ENCODE measurements at regions not wholly inside any gene's neighbourhood (a gene's known extent, or its start where the extent isn't known, plus 50 kb on each side); places are given as distances from the start of the nearest gene placed in this dataset.

DNA sequence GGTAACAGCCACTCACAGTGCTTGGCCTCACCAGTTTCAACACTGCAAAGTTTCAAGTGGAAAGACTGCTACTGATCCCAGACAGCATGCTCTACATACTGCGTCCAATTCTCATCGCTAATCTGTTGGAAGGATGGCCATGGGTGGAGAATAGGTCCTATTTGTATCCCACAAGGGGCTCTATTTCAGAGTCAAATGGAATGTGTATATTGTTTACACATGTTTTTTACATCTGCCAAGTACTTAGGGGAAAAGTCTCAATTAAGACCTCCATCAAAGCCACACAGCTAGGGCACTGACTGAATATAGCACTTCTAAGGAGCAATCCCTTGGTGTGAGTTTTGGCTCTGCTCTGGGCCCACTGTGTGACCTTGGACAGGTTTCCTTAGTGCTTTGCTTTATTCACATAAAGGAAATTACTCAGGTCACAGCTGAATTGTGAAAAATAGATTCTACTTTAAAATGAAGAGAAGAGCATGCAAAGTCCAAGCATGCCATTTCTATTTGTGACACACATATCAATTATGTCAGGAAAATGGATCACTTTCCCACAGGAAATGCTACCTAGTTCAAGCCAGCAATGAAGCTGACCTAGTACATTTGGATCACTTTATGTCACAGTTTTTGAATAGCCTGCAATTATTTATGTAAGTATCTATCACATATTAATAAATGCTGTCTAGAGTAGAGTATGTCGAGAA lies 112.9 kb upstream of the STK17B start:
- no peak for DNase-seq

DNA sequence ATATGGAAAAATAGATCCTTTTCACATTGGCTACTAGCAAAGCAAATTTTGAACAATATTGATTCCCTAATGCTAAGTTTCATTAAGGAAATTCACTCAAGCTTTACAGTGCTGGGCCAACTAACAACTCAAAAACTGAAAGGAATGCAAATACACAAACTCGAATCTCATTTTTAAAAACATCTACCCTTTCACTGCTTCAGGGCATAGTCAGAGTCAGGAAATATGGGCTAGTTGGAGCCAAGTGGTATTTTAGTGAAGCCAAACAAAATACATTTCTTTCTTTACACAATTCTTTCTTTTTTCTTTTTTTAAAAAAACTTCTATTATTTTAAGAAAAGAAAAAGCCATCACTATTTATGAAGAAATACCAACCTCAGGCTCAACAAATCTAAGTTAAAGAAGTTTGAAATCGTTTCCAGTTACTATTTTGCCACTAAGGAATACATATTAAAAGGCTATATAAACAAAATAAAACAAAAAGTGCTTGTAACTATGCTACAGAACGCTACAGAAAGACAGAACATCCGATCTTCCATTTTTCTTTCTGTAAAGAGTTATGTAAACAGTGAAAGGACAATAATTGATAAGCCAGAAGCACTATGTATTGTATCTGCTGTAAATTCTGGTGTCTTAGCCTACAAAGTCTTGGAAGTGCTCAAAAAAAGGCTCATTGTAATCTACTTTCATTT lies 113.6 kb upstream of the STK17B start:
- no peak for DNase-seq

DNA sequence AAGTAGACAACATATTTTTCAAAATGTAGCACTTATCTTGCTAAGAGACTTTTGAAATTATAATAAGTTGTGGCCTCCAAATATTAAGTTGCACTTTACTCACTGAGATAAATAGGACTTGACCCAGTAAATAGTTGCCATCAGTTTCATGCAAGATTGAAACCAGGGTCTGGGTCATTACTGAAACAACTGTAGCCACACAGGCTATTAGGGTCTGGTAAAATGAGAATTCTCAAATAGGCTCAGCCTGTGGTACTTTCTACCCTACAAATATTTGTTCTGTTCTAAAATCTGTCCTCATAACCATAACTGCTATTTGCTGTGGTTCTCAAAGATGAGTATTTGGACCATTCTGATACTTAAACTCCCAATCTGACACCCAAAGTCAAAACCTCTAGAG lies 115.4 kb upstream of the STK17B start:
- no peak for DNase-seq

DNA sequence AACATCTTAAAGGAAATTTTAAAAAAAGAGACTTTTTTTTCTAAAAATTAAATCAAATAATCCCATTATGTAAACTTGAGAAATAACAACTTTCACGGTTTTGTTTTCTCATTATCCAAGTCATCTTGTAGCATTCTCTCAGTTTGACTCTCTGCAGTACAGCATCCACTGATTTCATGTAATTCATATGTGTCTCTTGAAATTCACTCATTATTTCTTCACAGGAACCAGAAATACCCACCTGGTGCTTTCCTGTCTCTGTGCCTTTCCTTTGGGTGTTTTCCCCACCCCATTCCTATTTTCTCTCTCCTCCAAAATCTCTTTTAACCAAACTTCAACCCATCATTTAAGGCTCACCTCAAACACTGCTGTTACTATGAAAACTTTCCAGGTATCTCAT lies 116.1 kb upstream of the STK17B start:
- no peak for DNase-seq

DNA sequence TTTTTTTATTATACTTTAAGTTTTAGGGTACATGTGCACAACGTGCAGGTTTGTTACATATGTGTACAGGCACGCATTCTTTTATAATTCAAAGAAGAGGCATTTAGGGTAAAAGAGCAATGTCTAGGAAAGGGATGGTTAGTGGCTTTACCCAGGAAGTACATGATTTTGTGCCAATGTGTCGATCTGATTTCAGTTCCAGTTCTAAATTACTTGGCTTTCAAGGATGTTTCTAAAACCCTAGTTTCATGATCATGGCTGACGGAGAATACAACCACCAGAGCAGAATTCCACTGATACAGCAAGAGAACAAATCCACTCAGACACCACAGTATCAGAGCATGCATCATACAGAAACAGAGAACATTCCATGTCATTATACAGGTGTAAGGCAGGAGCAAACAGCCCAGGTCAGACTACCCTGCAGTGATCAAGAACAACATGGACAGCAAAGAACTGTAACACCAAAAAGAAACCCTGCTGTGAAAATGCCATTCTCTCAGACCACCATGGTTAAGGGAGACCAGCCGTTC lies 116.7 kb upstream of the STK17B start:
- no peak for DNase-seq

DNA sequence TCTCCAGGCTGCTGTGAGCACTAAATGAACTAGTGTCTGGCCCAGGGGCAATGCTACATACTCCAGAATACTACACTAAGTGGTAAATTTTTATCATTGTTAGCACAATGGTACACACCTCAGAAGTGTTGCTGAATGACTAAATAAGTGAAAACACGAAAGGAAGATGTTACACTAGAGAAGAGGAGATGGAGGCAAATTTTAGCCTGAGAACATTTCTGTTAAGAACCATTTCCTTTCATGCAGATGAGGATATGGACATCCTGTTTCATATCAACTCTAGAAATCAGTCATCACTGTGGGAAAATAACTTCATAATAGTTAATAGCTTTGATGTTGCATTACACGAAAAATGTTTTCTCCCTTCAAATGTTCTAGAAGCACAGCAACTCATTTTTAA lies 117.6 kb upstream of the STK17B start:
- DNase-seq, result no peak

DNA sequence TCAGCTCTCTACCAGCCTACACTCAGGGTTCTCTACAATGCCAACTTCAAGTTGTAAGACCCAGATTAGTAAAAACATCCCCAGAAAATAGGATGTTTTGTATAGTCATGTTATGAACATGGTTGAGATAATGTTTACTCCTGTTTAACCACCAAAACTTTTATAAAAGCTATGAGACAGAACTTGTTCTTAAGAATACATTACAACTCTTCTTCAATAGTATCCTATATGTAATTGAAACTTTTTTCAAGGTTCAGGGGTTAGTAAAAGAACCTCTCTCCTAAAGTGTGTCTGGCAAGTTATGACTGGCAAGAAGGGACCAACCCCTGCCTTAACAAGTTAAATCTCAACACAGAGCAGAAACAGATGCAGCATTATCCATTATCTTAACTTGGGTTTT lies 118.8 kb upstream of the STK17B start:
- DNase-seq, result no peak

DNA sequence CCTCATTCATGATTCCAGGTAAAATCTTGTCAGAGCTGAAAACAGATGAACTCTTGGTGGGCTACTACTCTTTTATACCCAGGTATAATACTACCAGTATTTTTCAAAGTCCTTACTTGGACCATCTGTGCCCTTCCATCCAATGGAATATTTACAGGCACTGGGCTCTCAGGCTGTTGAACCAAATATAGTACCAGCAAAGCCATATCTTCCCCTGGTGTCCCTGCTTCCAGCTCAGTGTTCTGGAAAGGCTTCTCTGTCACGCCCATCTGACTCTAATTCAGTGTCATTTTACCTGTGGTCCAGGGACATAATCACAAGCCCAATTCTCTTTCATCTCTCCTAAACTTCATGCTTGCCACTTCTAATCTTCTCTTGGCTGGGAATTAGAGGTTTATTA lies 119.2 kb upstream of the STK17B start:
- no peak for DNase-seq

DNA sequence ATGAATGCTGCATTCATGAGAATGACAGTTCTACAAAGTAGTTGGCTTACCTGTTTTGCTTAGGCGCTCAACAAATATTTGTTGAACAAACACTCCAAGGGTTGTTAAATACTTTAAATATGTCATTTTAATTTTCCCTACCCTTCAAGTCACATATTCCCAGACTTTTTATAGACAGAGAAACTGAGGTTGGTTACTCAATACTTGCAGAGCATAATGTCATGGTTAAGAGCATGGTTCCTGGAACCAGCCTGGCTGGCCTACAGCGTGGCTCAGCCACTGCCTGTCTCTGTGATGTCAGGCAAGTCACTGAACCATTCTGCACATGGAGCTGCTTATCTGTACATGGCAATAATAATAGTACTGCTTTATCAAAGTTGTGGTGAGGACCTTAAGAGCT lies 120.0 kb upstream of the STK17B start:
- no peak for DNase-seq

DNA sequence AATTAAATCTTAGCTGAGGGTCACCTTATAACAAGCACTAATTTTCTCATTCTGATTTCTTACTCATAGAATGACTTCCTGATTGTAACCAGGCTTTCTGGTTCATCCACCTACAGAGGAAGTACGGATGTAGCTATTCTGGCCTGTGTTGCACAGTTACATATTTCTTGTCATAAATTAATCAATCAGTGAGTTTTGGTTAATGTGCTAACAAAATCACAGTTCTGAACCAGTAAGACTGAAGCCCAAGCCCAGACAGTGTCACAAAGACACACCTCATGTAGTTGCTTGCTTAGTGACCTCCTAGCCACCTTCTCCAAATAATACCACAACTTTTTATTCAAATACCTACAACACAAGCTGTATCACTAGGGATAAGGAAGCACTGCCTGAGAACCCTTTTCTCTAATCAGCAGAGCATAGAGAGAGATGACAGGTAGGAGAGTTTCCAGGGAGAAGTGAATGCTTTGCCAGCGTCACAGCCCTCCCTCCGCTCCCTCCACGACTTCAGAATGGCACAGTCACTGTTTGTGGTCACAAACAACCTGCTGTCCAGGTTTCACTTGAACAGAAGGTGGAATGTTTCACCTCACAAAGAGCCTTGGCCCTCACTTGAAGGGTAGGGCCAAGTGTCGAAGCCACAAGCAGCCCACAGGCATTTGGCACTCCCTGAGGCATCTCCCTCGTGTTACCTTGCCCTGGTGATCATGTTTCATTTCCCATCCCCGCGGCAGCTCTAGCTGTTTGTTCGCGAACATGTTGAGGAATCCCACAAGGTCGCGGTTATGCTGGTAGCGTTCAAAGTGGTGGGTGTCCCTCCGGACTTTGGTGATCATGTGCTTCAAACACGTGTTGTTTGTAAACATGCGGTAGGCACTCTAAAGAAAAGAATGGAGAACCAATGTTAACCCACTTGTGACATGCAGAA lies 120.8 kb upstream of the STK17B start:
- DNase-seq, result no peak

DNA sequence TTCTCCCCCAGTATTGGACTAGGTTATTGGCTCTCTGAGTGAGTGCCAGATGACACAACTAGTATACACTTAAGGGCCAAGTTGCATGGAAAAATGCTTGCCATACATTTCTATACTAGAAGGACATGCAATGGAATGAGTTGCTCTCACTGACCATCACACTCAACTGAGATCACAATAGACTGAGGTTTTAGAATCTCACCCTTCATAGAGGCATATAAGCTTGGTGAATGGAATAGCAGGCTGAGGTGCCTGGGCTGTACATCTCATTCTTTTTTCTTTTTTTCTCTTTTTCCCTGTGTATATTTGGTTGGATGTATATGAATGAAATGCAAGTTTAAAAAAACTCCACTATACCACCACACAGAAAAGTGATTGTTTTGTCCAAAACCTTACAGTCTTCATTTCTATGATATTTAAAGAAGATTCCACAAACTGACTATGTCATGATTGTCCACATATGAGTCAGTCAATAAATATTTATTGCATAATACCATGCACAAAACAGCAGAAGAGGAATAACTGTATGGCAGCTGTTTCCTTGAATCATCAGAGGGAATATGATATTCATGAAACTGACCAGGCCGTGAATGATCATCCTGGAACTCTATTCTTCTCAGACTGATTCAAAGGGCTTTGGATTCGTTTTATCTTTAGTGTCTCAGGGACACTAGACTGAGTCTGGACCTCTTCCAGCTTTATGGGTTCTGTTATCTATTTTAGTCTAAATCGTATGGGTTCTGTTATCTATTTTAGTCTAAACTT lies 122.6 kb upstream of the STK17B start:
- no peak for DNase-seq

DNA sequence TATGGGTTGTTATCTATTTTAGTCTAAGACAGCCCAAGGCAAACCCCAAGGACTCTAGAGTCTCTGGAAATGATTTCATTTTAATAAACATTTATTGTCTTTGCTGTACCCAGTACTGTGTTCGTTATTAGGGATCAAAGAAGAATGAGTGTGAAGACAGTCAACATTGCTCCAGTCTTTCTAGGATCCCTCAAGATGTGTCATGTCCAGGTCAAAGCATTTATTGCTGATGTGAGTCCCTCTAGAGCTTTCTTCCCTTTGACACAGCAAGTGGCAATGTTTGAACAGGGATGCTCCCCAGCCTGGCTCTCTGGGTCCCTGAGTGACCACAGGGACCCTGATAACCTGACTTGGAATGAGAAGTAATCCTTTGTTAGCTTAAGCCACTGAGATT lies 123.1 kb upstream of the STK17B start:
- no peak for DNase-seq

DNA sequence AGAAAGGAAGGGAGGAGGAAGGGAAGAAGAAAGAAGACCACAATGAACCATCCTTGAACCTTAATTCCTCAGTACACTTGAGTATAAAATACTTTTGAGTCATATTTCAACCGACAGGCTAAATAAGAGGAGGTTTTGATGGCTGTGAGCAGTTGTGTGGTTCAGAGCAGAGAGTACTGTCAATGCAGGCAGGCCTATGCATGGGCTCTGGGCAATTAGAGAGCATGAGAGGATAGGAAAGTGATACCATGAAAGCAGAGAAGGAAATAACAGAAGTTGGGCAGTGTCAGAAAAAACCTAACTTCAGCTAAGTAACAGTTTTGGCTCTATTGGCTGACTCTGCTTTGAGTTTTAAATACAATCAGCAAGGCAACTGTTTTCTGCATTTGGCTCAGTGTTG lies 123.6 kb upstream of the STK17B start:
- no peak for DNase-seq

DNA sequence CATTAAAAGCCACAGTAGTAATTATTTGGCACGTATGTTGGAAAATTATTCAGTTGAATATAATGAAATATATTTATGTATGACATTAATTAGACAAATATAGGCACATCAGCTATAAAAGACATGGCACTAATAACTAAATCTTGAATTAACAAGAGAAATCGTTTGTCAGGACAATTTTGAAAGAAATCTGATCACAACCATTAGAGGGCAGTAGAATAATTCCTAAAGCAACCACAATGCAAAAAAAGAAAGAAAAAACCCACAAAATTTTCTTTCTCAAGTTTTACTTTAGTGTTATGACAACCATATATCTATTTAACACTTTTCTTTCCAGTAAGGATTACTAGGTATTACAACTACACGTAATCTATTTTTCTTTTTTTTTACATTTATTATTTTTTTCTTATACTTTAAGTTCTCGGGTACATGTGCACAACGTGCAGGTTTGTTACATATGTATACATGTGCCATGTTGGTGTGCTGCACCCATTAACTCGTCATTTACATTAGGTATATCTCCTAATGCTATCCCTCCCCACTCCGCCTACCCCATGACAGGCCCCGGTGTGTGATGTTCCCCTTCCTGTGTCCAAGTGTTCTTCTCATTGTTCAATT lies 126.8 kb upstream of the STK17B start:
- DNase-seq, result peak; percentile 6 to 13

DNA sequence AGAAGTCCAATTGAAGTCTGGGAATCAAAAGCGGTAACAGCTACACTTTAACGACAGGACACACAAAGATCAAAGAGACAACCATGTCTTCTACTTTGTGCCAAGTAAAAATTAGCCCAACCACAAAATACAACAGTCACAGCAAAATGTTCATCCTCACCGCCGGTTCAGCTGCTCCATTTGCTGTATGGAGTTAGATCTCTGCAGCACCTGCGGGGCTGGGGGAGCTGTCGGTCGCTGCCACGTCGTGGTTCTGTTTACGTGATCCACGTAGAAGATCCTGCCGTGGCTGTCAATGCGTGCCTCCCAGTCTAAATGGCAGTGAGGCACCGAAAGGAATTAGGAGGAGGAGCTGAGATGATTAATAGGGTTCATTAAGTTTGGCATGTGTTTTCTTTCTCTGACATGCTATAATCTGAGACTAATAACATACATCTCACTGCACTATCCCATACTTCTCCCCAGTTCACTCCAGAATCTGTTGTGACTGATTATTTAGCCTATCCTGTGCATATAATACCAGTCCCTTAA lies 136.5 kb upstream of the STK17B start:
- DNase-seq, result no peak

DNA sequence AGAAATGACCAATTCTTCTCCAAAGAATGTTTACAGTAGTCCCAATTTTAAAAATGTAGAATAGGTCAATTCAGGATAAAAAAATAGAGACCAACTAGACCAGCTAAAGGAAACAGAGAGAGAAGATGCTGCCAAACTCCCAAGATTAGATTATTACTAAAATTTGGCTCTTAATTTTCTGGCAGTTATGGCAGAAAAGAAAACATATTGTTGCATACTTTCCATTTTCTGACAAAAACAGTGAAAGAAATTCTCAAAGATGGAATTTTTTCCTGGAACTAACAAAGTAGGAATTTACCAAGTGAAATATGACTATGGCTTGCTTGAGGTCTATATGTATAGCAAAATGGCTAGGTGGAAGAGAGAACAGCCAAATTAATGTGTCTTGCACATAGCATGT lies 138.3 kb upstream of the STK17B start:
- DNase-seq, result no peak

DNA sequence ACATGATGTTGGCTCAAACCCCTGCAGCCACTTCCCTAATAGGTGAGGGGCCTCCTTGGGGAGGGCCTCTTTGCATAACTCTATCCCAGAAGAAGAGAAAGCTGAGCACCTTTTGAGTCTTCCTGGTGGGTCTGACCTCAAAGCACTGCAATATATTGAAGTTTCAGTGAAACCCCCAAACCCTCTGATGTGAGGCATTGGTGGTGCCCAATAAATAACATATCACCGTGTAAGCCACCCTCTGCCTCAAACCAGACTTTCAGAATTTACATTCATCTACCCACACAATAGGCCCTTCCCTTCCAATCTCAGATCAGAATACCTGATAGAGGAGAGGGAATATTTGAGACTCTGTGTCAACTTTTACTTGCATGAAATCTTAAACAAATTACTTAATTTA lies 142.8 kb upstream of the STK17B start:
- no peak for DNase-seq

DNA sequence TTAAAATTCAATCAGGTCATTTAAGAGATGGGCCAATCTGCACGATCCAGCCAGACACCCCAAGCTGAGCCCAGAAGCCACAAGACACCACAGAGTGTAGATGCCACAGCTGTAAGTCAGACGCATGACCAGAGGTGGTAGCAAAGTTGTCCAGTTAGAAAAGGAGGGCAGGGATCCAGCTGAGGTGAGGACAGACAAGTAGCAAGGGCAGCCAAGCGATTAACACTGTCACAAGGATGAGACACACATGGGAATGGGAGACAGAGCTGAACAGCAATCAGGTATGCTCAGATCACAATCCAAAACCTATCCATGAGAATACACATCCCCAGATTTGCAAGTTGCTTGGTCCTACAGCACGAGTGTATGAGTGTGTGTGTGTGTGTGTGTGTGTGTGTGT lies 143.4 kb upstream of the STK17B start:
- no peak for DNase-seq

DNA sequence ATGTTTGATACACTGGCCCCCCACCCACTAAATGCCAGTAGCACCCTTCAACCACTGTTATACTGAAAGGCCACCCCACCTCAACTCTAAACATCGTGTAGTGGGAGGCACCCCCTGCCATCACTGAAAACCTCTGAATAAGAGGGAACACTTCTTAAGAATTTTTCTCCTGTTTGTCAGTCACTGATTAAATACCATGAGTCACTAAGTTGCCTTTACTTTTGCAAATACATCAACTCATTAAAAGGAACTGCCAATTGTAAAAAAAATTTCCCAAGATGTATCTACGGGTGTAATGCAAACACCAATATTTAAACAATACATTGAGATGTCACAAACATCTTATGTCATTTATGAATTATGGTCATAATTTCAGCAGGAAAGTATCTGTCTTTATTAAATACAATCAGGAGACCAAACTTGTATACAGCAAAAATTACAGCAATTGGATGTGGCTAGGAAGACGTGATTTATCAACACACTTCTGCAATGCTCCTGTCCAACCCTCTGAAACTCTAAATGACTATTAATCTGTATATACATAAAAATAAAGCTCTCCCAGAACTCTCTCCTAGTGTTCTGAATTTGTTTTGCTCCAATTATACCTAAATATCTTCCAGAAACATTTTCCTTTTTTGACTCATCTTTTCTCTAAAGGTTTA lies 144.1 kb upstream of the STK17B start:
- DNase-seq, result no peak

DNA sequence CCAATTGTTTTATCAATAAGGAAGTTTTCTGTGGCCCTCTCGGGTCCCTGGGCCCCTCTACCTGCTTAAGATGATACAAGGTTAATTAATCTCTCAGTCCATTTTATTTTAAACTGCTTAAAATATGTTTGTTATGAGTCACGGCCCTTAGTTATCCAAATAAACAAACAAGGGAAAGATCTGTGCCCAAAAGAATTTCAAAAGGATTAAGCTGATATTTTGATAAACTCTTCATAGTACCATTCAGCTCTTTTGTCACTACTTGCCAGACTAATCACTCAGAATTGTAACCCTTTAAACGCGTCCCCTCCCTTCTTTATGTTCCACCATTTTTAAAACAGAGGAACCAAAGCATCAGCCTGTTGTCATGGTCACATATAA lies 144.7 kb upstream of the STK17B start:
- no peak for DNase-seq
